ENCODE measurements at regions not wholly inside any gene's neighbourhood (a gene's known extent, or its start where the extent isn't known, plus 50 kb on each side); places are given as distances from the start of the nearest gene placed in this dataset.

DNA sequence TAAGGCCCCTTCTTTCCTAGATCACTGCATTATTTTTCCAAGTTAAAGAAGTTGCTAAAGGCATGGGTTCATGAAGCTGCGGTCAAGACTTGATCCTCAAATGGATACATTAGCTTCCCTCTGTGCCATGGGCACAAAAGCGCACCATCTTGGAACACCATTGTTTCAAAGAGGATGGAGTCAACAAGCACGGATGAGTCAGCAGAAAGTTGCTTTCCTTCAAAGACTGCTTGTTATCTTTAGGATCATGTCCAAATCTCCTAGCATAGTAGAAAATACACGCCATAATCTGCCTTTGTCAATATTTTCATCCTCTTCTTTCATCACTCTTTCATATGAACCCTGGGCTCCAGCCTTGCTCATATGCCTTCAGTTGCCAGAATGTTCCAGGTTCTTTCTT lies 226.8 kb upstream of the GATB start:
- DNase-seq (ENCODE audit: low read depth), result no peak

DNA sequence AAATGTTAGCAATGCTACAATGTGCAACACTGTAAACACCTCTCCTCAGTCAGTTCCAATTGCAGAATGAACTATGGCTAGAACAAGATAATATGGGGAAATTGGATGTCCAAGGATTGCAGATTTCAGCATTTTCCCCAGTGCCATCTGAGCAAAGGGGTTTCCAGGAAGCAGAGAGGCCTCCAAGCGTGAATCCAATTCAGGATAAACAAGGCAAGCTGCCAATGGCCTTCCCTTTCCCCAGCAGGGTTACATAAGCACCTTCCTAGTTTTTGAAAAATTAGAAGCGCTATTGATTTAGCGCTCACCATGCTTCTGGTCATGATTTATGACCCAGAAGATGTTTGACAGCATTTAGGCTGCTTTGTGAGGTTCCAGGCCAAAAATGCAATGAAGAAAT lies 223.0 kb upstream of the GATB start:
- no peak for DNase-seq (ENCODE audit: low read depth)

DNA sequence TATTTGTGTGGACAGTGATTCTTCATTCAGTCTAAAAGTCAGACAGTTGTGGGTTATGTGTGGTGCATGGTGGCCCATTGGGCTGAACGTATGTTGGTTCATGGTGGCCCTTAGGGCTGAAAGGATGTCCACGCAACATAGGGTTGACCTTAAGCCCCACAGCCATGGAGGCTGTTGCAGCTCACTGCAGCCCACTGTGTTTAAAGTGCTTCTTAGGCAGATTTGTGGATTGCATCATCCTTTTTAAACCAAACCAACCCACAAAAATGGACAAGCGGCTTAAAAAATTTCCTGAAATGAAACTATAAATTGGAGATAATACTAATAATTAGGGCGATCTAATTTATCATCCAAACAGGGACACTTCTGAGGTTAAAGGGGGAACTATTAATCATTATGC lies 219.0 kb upstream of the GATB start:
- no peak for DNase-seq (ENCODE audit: low read depth)

DNA sequence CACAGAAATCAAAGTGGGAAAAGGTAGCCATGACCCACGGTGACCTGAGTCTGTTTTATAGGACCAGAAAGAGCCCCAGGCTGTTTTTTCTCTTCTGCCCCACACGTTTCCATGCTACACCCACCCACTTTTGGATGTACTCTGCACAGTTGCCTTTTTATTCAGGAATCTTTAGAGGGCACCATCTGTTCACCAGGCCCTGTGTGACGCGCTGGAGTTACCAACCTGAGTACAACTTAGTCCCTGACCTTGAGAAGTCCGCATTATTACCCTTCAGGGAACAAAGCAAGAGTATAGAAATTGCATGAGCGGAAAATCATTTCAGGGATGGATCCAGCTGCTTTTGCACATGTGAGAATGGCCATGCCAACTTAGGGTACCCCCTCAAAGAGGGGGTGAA lies 207.8 kb upstream of the GATB start:
- no peak for DNase-seq (ENCODE audit: low read depth)

DNA sequence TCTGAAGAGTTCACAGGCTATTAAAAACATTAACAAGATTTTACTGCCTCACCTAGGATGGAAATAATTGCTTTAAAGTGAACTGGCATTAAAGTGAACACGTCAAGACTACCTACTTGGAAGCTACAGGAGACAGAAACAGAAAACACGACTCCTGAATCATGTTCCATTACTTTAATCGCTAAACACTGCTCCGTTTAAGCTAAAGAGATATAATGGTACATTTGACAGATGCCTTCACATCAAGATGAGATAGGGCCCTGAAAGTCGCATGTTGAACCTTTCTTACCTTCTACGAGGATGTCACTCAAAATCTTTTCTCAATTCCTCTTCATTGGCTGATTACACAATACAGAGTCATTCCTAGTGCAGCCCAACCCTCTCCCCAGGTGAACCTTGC lies 206.3 kb upstream of the GATB start:
- DNase-seq (ENCODE audit: low read depth), result no peak

DNA sequence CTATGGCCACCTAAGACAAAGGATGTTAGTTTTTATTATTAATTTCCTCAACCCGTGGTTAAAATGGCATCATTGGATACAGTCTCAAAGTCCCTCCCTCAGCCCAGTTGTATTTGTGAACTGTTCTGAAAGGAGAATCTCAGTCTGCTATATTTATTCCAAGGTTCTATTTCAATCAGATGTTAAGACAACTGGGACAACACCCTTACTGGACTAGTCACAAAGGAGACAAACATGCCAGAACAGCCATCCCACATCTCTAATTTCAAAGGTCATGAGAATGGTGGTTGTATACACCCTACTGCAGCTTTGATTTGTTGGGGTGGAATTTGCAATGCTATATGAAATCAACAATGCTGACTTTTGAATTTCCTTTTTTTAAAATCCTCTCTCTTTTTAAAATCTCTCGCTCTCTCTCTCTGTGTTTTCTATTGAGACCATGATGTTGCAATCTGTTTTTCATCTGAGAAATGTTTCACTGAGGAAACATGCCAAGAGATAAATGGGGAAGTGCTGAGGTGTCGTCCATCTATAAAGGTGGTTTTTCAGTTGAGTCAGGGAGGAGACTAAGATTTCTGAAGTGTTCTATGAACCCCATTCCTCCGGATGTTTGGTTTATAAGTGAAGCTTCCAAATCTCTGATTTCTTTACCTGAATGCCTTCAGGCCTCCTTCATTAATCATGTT lies 201.5 kb upstream of the GATB start:
- DNase-seq (ENCODE audit: low read depth), result no peak

DNA sequence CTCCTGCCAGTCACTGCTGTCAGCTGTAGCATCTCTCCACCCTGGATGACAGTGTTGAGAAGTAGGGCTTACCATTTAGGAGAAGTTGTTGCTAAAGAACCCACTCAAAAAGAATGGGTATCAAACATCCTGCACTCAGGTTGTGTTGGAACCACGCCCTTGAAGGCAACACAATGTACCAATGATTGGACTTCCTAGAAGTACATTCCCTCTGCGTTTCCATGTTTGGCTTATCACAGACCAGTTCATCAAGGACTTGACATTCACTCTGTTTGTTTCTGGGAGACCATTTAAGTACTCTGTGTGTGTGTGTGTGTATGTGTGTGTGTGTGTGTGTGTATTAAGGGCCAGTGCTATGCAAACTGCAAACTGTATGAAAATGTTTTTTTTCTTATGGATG lies 200.6 kb upstream of the GATB start:
- DNase-seq (ENCODE audit: low read depth), result no peak

DNA sequence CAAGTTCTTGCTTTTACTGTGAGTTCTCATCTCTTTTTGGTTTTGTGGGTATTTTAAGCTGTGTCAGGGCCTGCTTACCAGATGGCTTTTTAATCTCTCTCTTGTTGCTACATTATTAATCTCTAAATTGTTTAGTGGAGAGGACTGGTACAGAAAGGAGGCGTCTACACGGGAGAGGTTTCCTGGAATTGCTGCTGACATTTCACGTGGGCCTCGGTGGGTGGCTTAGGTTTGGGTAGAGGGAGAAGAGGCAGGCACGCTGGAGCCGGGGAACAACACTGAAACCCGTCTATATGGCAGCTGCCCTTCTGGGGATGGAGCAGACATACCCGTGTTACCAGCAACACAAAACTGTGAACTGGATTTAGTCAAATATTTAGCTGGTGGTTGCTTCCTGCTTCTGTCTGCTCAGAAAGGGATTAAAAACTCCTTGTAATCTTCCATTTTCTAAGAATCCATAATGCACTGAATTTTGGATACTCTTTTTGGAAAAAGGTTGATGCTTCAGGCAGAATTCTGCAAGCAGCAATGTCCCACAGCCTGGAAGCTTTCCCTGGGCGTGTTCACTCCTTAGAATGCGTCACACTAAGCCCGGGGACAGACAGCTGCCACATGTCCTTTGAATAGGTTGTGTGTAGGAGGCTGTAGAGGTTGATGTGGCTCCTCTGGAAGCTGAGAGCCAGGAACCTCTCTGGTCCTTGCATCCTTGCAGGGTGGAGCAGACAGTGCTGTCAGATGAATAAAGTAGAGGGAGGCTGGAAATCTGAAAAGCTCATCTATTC lies 199.8 kb upstream of the GATB start:
- no peak for DNase-seq (ENCODE audit: low read depth)

DNA sequence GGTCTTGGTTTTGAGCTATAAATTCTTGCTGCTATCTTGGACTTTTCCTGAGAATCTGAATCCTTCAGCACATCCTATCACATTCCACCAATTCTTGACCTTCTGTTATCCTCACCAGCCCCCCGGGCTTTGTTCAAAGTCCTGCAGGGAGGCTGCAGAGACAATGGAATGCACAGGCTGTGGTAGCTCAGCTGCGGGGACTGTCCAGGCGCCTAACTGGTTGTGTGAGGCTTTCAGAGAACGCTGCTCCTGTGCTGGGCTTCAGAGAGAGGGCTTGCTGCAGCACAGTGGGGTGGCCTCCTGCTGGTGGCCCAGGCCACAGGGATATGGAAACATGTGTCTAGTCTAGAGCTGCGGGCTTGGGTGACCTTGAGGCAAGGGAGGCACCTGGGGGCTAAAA lies 196.3 kb upstream of the GATB start:
- no peak for DNase-seq (ENCODE audit: low read depth)

DNA sequence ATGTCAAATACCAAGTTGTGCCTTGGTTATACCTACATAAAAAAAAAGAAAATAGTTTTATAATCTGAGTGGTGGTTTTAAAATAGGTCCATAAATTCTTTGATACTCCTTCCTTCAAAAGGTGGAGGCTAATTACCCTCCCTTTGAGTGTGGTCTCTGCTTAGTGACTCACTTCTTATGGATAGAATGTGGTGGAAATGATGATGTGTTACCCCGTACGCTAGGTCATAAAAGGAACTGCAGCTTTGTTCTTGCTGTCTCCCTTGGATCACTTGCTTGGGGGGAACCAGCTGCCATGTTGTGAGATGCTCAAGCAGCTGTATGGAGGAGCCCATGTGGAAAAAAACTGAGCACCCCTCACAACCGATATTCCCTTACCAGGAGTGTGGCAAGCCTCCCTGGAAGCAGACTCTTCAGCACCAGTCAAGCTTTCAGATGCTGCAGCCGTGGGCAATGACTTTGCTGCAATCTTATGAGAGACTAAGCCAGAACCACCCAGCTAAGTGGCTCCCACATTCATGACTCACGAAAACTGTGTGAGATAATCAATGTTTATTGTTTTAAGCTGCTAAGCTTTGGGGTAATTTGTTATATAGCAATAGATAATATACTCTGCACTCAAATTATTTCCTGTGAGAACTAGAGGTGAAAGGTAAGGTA lies 195.0 kb upstream of the GATB start:
- DNase-seq (ENCODE audit: low read depth), result no peak

DNA sequence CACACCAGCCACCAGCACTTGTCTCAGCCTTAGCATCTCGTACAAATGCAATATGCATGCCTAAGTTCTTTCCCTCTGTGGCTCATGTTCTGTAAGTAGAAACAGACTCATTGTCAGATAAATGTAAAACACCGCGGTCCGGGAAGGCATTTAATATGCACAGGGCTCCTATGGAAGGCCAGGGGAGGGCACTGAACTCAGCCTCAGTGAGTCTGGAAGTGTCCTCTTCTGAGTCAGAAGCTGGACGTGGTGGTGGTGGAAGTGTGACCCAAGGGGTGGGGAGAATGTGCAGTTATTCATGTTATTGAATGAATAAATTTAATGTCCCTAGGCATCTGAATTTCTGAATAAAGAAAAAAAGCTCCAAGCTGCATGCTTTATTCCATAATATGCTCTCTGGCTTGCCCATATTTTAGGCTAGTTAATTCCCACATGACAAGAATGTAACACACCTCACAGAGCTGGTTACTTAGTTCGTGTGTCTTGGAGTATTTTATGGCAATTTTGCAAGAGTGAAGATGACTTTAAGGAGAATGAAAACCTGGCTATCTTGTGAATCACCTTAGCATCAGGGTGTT lies 193.1 kb upstream of the GATB start:
- DNase-seq (ENCODE audit: low read depth), result no peak

DNA sequence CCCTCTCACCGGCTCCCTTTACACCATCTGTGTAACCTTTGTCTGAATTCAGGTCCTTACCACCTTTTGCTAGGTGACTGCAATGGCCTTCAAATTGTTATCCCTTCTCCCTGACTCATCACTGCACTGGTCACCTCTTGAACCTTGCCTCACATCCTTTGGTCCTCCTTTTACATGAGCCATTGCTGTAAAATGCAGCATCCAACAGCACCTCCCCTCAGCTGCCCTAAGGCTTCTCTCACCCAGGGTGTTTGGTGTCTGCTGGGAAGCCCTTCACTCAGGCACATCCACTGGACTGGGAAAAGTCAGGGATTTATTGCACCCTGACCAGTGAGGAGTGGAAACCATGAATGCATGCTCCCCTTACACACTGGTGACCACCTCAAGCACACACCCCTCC lies 192.5 kb upstream of the GATB start:
- DNase-seq (ENCODE audit: low read depth), result no peak

DNA sequence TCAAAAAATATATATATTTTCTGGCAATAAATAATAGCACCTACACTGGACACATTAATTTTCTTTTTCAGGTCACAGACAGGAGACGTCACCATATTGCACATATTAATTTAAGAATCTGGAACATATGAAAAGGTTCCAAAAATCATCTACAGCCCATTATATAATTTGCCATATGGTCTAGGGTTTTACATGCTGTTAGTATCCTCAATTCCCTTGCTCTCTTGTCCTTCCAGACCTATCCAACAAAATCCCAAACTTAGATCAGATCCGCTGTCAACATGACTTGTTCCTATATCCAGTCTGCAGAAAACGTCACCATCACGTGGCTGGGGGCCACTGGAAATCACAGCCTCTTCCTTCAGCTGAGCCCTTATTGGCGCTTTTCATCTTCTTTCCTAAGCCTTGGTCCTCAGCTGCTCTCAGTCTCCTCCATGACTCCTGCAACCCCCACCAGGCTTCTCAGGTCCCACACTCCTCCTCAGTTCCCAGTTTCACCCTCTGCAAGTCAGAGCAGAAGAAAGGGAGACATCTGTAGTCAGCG lies 192.0 kb upstream of the GATB start:
- DNase-seq (ENCODE audit: low read depth), result no peak

DNA sequence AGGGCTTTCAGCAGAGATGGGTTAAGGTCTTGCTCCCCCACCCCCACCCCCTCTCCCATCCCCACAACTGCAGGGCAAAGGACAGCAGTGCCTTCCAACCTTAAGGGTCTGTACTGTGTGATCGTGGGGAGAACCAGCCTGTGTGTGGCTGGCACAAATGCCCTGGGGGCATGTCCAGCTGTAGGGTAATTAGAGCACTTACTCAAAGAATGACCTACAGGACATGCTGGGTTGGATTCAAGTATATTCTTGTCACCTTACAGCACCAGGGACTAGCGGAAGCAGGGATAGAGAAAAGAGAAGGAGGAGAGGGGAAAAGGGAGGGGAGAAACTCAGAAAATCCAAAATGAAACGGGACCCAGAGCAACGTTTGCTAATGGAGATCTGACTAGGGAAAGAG lies 191.3 kb upstream of the GATB start:
- DNase-seq (ENCODE audit: low read depth), result no peak

DNA sequence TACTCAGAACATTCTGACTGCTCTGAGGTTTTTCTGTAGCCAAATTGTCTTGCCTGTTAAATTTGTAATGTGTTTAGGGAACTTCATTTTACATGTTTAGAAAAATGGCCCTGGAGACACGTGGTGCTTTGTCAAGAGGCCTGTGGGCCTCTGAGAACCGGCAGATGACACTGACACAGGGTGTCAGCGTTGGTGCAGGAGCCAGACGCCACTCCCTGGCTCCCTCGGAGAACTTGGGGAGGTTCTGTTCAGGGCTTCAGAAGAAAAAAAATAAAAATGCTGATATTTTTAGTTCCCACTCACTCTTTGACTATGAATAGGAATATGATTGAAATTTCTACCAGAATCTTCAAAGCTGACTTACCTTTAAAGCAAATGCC lies 190.9 kb upstream of the GATB start:
- no peak for DNase-seq (ENCODE audit: low read depth)

DNA sequence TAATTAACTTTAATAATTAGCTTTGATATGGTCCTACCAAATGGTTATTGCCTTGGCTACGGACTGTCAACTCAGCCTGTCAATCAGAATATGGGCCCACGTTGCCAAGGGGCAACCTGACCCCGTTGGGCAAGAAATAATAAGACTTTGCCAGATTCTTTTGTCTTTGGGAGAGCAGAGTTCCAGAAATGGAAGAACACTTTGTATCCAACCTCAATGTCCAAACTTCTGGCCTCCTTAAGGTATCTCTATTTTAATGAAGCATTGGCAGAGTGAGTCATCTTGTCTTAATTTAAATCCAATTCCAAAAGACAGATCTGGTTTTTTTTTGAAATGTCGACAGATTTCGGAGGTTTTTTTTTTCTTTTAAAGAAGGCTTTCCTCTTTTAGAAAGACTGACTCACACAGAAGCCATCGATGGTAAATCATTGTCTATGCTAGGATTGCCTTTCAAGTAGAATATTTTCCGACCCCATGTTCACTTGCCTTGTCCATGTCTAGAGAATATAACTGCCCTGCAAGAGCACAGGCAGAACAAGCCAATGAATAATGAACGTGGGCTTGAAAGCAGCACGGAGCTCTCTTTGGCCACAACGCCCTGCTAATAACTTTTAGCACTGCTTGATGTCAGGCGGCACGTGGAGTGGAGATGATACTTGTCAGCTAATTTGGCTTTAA lies 190.3 kb upstream of the GATB start:
- DNase-seq (ENCODE audit: low read depth), result no peak

DNA sequence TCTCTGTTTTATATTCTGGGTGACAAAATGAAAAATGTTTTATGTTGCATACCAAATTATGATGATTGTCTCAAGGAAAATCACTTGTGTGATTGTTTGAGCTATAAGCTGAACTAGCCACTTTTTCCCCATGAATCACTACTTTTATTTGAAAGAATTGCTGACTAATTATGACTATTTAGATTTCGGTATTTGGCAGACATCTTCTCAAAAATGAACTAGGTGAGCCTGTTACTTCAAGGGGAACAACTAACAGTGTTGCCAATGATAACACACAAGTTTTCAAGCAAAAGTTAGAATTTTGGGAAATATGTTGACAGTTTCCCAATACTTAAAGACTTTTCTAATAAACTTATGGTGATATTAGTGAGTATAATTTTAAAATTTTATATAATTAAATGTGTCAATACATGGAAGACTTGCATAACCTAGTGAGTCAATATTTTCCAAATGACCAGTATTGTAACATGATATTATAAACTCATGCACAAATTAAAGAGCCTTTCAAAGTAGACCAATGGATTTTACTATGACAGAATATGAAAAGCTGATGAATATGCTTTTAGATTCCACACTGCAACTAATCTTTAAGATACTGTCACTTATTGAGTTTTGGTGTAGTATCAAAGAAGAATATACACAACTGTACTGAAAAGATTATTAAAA lies 187.7 kb upstream of the GATB start:
- DNase-seq (ENCODE audit: low read depth), result no peak

DNA sequence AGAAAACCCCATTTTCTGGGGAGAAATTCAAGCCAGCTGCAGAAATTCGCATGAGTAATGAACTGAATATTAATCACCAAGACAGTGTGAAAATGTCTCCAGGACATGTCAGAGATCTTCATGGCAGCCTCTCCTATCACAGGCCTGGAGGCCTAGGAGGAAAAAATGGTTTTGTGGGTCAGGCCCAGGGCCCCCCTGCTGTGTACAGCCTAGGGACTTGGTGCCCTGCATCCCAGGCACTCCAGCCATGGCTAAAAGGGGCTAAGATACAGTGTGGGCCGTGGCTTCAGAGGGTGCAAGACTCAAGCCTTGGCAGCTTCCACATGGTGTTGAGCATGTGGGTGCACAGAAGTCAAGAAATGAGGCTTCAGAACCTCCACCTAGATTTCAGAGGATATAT lies 185.9 kb upstream of the GATB start:
- no peak for DNase-seq (ENCODE audit: low read depth)

DNA sequence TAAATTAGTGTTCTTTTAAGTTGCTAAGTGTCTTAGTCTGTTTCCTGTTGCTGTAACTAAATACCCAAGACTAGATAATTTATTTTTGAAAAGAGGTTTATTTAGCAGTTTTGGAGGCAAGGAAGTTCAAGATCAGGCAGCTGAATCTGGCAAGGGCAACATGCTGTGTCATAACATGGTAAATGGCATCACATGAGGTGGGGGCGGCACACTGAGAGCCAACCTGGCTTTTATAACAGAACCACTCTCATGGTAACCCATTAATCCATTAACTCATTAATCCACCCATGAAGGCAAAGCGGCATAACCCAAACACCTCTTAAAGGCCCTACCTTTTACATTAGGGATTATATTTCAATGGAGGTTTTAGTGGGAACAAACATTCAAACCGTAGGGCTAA lies 182.2 kb upstream of the GATB start:
- DNase-seq (ENCODE audit: low read depth), result no peak

DNA sequence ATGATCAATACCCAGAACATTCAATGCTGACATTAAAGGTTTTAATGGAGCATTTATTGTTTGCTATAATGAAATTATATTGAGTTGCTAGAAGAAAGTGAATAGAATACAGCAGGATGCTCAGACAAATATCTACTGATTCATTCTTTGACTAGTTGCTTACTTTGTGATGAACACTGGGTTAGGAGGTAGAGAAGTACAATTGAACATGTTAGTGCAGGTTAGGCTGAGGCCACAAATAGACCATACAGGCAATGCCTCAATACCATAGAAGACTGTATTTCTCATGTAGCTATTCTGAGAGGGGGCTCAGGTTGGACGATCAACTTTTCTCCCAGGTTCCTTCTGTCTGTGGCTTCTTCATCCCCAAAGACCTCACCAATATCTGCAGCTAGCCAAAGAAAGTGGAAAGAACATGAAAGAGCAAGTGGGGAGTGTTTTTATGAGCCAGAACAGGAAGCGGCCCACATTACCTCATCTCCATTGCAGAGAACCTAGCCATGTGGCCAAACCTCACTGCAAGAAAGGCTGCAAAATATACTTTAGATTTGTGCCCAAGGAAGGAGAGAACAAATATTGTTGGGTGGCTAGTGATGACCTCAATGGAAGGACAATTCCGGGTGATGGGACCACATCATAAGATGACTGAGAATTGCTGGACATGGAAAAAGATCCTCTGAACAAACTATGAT lies 180.3 kb upstream of the GATB start:
- no peak for DNase-seq (ENCODE audit: low read depth)

DNA sequence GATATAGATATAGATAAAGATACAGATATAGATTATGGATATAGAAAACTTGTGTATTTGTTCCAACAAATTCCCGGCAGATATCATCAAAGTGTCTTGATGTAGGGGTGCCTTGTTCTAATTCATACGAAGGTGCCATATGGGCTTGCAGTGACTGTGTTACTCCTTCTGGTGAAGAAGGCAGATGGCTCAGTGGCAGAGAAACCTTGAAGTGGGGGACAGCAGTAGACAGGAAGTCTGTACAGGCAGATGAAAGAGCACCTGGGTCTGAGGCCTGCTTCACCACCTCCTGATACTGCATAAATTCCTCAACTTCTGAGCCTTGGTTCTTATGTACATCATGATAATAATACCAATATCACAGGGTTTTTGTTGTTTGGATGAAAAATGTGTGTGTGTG lies 179.5 kb upstream of the GATB start:
- DNase-seq (ENCODE audit: low read depth), result no peak
